Testis (tissue), 2 donors: ENCODE measurements at regions not wholly inside any gene's neighbourhood (a gene's known extent, or its start where the extent isn't known, plus 50 kb on each side); places are given as distances from the start of the nearest gene placed in this dataset.

Source experiments
- POLR2A ChIP-seq: fragments of 450-650 bp; IDR thresholded peaks from one replicate; pipeline ENCODE4 v1.6.1; 2017; ENCODE audit warnings: antibody characterized with exemption, mild to moderate bottlenecking, moderate library complexity
- TF ChIP-seq, protein P1 (sequence below), 3 experiments: fragments of 450-650 bp in 2 of 3; fragments of 200-600 bp in 1 of 3; sonication (generic) in 1 of 3; IDR thresholded peaks; one replicate each; pipeline ENCODE4 v1.5.1; 2016 to 2019; ENCODE audit warnings: antibody characterized with exemption in 3 of 3, mild to moderate bottlenecking in 2 of 3, moderate library complexity in 1 of 3

DNA sequence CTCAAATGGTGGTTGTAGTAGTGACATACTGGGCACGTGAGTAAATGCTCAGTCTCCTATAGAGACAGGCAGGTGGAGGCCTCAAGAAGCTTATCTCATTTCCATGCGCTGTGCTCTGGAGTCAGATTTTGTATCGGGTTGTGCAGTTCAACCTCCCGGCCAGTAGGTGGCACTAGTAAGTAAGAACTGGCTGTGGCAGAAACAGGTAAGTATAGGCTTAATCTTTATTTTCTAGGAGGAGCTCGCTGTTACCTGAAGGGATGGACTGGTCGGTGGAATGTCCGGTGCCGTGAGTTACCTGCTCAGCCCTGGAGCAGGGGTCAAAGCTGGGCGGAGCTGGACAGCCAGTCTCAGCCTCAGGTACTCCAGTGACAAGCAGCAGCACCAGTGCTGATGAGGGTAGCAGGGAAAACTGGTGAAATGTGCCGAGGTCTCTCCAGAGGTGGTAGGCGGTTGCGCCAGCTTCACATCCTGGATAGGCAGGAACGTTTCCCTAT lies 880.1 kb upstream of the SEMA6A start:
- TF ChIP-seq, protein P1, sequence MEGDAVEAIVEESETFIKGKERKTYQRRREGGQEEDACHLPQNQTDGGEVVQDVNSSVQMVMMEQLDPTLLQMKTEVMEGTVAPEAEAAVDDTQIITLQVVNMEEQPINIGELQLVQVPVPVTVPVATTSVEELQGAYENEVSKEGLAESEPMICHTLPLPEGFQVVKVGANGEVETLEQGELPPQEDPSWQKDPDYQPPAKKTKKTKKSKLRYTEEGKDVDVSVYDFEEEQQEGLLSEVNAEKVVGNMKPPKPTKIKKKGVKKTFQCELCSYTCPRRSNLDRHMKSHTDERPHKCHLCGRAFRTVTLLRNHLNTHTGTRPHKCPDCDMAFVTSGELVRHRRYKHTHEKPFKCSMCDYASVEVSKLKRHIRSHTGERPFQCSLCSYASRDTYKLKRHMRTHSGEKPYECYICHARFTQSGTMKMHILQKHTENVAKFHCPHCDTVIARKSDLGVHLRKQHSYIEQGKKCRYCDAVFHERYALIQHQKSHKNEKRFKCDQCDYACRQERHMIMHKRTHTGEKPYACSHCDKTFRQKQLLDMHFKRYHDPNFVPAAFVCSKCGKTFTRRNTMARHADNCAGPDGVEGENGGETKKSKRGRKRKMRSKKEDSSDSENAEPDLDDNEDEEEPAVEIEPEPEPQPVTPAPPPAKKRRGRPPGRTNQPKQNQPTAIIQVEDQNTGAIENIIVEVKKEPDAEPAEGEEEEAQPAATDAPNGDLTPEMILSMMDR (IDR thresholded peaks at IDR 0.05) = peak; percentile 69 to 95 (median 88)
- TF ChIP-seq POLR2A = no peak
